Lung (tissue), 11 donors: ENCODE measurements at regions not wholly inside any gene's neighbourhood (a gene's known extent, or its start where the extent isn't known, plus 50 kb on each side); places are given as distances from the start of the nearest gene placed in this dataset.

Experiments used
- ATAC-seq: fragments of 200-7000 bp; cut with Tn5 transposase; one replicate; pipeline ENCODE4 v1.9.1; 2020; ENCODE audit warnings: moderate number of reproducible peaks; ENCODE audit not compliant: insufficient read depth, low FRiP score
- DNase-seq, 3 donors: peaks; one replicate each; pipeline ENCODE4 v3.0.0-alpha.2; 2013 to 2017
- H3K27ac ChIP-seq, 2 donors: one replicate each; pipeline ENCODE4 v1.5.1; 2013; ENCODE audit warnings: mild to moderate bottlenecking in 2 of 2, moderate library complexity in 2 of 2, control low read depth in 1 of 2, inconsistent platforms in 1 of 2, low read depth in 1 of 2, low read length in 1 of 2
- H3K27me3 ChIP-seq, 3 donors: one replicate each; pipeline ENCODE4 v1.5.1; 2013; ENCODE audit warnings: low read length in 2 of 3; ENCODE audit not compliant: control insufficient read depth in 3 of 3, insufficient read depth in 3 of 3
- H3K36me3 ChIP-seq, 4 donors: one replicate each; pipeline ENCODE4 v1.5.1; 2013; ENCODE audit warnings: low read length in 4 of 4, mild to moderate bottlenecking in 1 of 4, moderate library complexity in 1 of 4; ENCODE audit not compliant: control insufficient read depth in 4 of 4, insufficient read depth in 4 of 4
- H3K4me1 ChIP-seq, 5 donors: one replicate each; pipeline ENCODE4 v1.5.1; 2013; ENCODE audit warnings: low read length in 5 of 5, mild to moderate bottlenecking in 2 of 5, moderate library complexity in 1 of 5; ENCODE audit not compliant: control insufficient read depth in 5 of 5, insufficient read depth in 5 of 5
- H3K4me3 ChIP-seq: one replicate; pipeline ENCODE4 v1.5.1; 2013; ENCODE audit warnings: mild to moderate bottlenecking, control low read depth, moderate library complexity
- H3K9ac ChIP-seq, 2 donors: one replicate each; pipeline ENCODE4 v1.5.1; 2013; ENCODE audit warnings: low read length in 2 of 2, control low read depth in 1 of 2; ENCODE audit not compliant: insufficient read depth in 1 of 2
- H3K9me3 ChIP-seq, 4 donors: one replicate each; pipeline ENCODE4 v1.5.1; 2013; ENCODE audit warnings: low read length in 3 of 4, mild to moderate bottlenecking in 1 of 4, moderate library complexity in 1 of 4; ENCODE audit not compliant: control insufficient read depth in 4 of 4, insufficient read depth in 3 of 4
- CTCF ChIP-seq: IDR thresholded peaks from 2 replicates; pipeline ENCODE4 v1.5.1; 2012; ENCODE audit warnings: mild to moderate bottlenecking; ENCODE audit errors: control extremely low read depth, extremely low read depth
- WGBS, 2 donors: extraction: QIAGEN DNeasy Blood & Tissue Kit; methylation state at CpG; one replicate each; pipeline ENCODE4 v1.1.7; 2013; 5-methylcytosine and 5-hydroxymethylcytosine counted together
- donor health status: control.
- donor health status: control.
- donor health status: Bipolar disorder and iron deficiency.
- donor health status: healthy.
- donor health status: DM: yes; HTN: yes; CAD: no.

- Histone ChIP-seq H3K27me3 (no peaks in the 10 kb centered on the region), H3K36me3 (no peaks in the 10 kb centered on the region), H3K27ac (no peak overlapping the region), H3K9ac (no peak overlapping the region), H3K4me3 (no peak overlapping the region), H3K9me3 (peaks cover 0 to 3% (median 0%) of the 10 kb centered on the region in 4 donors), H3K4me1 (no peaks in the 10 kb centered on the region)
- DNase-seq (peak in 1 of 3 donors; percentile 8), ATAC-seq (no peak)
- WGBS, 2 donors = 34 to 45% methylated on average over 4 of the region's 4 CpGs
- no peak for TF ChIP-seq CTCF
These were observed 138.9 kb downstream of the PTH2R start for GRCh38 chr2:208545403-208546042.

- H3K9me3 ChIP-seq = no peaks in the 10 kb centered on the region
- TF ChIP-seq CTCF = no peak
- H3K9ac ChIP-seq = no peak overlapping the region
- no peak for DNase-seq
- H3K4me3 ChIP-seq = no peak overlapping the region
- no peaks in the 10 kb centered on the region for H3K4me1 ChIP-seq
- ATAC-seq = no peak
- H3K36me3 ChIP-seq = no peaks in the 10 kb centered on the region
- H3K27ac ChIP-seq = no peak overlapping the region
- no peaks in the 10 kb centered on the region for H3K27me3 ChIP-seq
- 74 to 94% methylated on average over 1 of the region's 1 CpG for WGBS, 2 donors
These were observed 139.5 kb downstream of the PTH2R start for GRCh38 chr2:208546107-208546506.

- no peaks in the 10 kb centered on the region for H3K4me1 ChIP-seq
- no peak overlapping the region for H3K9ac ChIP-seq
- H3K9me3 ChIP-seq = no peaks in the 10 kb centered on the region
- no peak overlapping the region for H3K4me3 ChIP-seq
- no peak overlapping the region for H3K27ac ChIP-seq
- ATAC-seq = no peak
- H3K36me3 ChIP-seq = no peaks in the 10 kb centered on the region
- DNase-seq = no peak
- 77 to 85% methylated on average over 4 of the region's 4 CpGs for WGBS, 2 donors
- no peak for TF ChIP-seq CTCF
- H3K27me3 ChIP-seq = no peaks in the 10 kb centered on the region
These were observed 140.5 kb downstream of the PTH2R start for GRCh38 chr2:208546860-208547650.
